Astrocyte of the cerebellum (primary cell): ENCODE measurements at regions not wholly inside any gene's neighbourhood (a gene's known extent, or its start where the extent isn't known, plus 50 kb on each side); places are given as distances from the start of the nearest gene placed in this dataset.

Source experiments
- DNase-seq: peaks from one replicate; pipeline ENCODE4 v3.0.0-alpha.2; 2011; ENCODE audit warnings: low read depth
- H3K4me3 ChIP-seq: 2 replicates; pipeline ENCODE4 v1.5.1; 2011; ENCODE audit warnings: mild to moderate bottlenecking, low read depth, low read length, moderate library complexity
- in situ Hi-C: cut with HindIII; loops from 2 replicates; pipeline ENCODE4 v1.10.0; 2017; ENCODE audit warnings: low sequenced_read_pairs
- TF ChIP-seq, protein P1 (sequence below): IDR thresholded peaks from 2 replicates; pipeline ENCODE4 v1.5.1; 2012; ENCODE audit warnings: low read length, low read depth, moderate library complexity, mild to moderate bottlenecking; ENCODE audit errors: missing control alignments

DNA sequence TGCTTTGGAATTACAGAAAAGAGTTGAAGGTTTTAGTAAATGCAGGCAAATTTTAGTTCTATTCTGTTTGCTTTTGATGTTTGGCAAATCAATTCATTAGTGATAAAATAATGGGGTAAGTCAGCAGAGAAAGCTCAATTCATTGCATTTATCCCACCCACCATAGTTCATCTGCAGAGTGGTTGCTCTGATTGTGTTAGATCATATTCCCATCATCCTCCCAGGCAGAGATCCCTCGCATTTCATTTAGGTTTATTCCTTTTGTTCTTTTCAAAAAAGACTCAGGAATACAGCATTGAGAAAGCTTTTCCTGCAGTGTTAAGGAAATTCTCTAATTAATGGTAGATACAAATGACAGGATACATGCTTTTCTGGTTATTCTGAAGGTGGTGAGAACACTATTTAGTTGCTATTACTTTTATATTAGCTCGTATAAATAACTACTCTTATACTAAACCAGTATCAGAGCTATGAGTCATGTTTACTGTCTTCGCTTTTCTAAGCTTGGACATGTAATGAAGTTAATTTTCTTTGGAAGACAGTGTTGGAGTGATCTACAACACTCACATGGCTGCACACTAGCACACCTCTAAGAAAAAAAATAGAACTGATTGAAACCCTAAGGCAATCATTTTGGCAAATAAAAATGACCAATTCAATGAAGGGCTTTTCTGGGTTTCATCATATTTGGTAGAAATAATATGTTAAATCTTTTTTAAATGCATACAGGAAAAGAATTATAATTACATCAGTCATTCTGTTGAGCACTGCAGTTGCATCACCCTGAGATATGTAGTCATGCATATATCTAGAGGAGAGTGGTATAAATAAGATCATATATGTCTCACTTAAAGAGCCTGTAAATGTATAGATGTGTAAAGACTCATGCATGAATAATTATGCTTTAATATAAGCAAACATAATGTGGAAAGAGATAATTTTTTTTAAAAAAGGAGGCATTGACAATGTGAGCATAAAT is 351.6 kb downstream of the PCDH7 start:
- no peak for DNase-seq
- H3K4me3 ChIP-seq: no peak overlapping the region
- TF ChIP-seq, protein P1, sequence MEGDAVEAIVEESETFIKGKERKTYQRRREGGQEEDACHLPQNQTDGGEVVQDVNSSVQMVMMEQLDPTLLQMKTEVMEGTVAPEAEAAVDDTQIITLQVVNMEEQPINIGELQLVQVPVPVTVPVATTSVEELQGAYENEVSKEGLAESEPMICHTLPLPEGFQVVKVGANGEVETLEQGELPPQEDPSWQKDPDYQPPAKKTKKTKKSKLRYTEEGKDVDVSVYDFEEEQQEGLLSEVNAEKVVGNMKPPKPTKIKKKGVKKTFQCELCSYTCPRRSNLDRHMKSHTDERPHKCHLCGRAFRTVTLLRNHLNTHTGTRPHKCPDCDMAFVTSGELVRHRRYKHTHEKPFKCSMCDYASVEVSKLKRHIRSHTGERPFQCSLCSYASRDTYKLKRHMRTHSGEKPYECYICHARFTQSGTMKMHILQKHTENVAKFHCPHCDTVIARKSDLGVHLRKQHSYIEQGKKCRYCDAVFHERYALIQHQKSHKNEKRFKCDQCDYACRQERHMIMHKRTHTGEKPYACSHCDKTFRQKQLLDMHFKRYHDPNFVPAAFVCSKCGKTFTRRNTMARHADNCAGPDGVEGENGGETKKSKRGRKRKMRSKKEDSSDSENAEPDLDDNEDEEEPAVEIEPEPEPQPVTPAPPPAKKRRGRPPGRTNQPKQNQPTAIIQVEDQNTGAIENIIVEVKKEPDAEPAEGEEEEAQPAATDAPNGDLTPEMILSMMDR: no peak
- in situ Hi-C loops: no loop called here

DNA sequence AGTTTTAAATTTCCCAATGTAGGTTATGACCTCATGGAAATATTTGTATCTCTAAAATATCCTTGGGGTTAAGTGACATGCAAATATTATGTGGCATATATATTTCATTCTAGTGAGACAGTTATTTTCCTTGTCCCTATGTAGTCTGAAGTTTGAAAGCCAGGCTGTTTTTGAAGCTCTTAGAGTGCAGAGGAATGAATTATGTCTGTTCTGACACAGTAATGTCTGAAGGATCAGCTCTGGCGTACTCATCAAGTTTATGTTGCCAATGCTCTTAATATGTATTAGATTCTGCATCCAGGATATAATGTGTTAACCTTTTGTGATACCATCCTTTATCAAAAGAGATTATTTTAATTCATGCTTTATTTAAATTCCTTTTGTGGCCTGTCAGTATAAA is 355.8 kb downstream of the PCDH7 start:
- DNase-seq: no peak
- TF ChIP-seq, protein P1: no peak
- in situ Hi-C loops: no loop called here
- no peak overlapping the region for H3K4me3 ChIP-seq

DNA sequence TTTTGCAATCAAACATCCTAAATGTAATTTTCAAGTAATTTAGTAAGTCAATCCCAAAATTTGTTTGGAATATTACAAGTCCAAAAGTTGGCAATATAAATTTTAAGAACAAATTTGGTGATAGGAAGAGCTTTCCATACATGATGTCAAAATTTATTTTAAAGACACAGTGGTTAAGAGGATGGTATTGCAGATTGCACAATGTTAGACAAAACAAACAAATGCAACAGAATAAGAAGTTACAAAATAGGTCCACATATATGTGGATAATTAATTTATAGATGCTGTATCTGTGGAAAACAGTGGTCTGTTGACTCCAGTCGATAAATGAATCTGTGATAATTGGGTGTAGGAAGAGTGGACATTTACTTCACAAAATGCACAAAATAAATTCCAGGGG is 358.5 kb downstream of the PCDH7 start:
- TF ChIP-seq, protein P1: no peak
- in situ Hi-C loops: no loop called here
- H3K4me3 ChIP-seq: no peak overlapping the region
- no peak for DNase-seq

DNA sequence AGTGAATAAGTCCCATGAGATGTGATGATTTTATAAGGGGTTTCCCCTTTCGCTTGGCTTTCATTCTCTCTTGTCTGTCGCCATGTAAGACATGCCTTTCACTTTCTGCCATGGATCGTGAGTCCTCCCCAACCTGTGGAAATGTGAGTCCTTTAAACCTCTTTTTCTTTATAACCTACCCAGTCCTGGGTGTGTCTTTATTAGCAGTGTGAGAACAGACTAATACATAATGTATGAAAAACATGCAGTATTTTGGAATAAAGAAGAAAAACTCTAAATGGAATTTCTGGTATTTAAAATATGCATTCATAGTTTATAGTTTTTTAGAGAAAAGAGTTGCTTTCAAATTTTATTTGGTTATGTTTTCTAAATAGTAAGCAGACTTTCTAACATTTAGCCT is 360.7 kb downstream of the PCDH7 start:
- no peak overlapping the region for H3K4me3 ChIP-seq
- TF ChIP-seq, protein P1: no peak
- no peak for DNase-seq
- in situ Hi-C loops: no loop called here

DNA sequence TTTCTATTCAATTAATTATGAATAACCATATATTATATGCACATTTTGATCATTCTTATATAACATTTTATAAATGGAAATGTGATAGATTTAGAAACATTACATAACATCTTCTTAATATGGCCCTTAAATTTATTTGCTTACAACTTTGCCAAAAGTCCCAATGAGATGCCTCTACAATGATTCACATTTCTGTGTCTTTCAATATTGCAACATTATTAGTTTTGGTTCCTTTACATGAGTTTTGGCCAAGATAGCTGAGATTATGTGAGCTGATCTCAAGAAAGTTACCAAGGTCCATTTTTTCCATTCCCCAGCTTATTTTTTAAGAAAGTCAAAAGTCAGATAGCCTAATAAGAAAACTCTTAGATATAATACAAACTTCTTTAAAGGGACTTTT is 361.2 kb downstream of the PCDH7 start:
- peak; percentile 43 for DNase-seq
- no peak overlapping the region for H3K4me3 ChIP-seq
- in situ Hi-C loops: no loop called here
- TF ChIP-seq, protein P1: no peak

DNA sequence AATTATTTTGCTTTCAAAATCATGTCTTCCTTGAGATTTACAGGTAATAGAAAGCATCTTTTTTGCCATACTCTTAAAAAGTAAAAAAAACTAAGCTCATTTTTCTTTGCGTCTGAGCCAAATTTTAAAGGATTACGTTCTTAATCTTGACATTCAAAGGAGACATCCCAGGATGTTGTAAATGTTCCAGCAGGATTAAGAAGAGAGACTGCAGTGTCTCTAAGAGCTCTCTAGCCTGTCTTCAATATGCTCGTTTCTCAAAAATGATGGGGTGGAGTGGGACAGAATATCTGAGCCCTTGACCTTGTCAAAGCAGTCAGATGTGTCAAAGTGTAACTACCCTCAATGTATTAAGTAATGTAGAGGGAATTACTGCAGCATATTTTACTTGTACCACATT is 363.3 kb downstream of the PCDH7 start:
- in situ Hi-C loops: no loop called here
- TF ChIP-seq, protein P1: no peak
- DNase-seq: no peak
- H3K4me3 ChIP-seq: no peak overlapping the region
